Activated CD4-positive, alpha-beta T cell treated with anti-CD3 and anti-CD28 coated beads for 48 hours (primary cell): ENCODE measurements at regions not wholly inside any gene's neighbourhood (a gene's known extent, or its start where the extent isn't known, plus 50 kb on each side); places are given as distances from the start of the nearest gene placed in this dataset.
"Not testable (repeated sequence)": the region's sequence is repeated elsewhere in the genome, so short reads cannot be mapped to it uniquely, and the experiment has no call there.

Source experiments
- DNase-seq: peaks from one replicate; pipeline ENCODE4 v3.0.0-alpha.2; 2020

DNA sequence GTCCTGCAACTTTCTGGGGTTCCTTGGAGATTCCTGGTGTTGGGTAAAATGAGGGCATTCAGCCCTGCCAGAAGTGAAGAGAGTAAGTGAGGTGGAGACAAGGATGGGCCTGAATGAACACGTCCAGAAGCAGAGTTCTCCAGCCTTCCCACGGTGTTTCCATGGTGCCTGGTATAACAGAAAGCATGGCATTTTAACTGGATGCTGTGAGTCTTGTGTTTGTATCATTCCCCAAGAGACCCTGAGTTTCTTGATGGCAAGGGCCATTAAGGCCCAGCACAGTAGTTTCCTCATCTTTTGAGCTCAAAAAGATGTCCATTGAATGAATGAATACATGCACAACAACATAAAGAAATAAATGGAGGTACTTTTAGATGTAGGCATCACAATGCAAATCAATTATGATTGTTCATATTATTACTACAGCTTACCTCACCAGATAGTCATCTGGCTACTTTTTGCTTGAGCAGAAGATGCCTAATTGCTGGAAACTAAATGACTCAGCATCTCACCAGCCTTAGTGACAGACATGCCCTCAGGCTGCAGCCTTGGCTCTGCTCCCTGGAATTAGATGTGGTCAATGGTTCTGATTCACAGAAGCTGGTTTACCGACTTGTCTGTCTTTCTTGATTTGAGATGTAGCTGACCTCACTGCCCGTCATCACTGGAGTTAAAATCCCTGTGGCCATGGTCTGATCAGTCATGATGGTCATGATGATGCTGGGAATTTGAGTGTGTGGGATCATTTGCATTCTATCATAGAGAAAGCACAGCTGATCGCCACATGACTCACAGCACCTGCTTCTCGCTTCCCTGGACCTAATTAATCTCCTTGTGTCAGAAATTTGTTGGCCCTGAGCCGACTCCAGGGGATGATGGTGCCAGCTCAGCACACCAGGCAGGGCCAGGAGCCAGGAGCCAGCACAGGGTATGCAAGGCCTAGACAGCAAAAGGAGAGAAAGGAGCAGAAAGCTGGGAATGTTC is 83.9 kb downstream of the CXCL12 start:
- peak; percentile 12 for DNase-seq

DNA sequence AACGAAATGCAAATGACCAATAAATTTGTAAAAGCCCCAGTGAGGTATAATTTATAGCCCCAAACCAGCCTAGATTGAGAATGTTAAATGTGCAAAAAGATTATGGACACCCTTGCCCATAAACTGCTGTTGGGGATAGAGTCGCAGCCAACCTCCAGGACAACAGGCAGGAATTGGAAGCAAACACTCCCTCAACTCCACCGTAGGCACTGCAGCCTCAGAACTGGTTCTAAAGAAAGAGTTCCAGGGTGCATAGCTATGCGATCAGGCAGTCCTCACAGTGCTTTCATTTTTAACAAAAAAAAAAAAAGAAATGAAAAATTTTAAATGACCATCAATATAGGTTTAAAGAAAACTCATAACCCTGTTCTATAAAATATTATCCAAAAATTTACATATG is 86.2 kb downstream of the CXCL12 start:
- DNase-seq = no peak

DNA sequence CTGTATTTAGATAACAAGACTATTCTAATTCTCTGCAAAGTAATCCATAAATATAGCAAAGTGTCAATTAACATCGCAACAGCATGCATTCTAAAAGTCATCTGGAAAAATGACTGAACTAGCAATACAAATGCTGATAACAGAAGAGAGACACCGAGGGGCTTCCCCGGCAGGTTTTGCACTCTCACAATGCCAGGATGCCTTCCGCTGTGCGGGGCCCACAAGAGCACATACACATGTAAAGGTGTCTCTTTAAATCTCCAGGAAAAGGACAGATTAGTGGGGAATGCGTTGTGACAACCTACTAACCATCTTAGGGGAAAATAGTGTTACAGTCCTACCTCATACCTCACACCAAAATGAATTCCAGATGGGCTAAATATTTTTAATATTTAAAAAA is 86.9 kb downstream of the CXCL12 start:
- no peak for DNase-seq

DNA sequence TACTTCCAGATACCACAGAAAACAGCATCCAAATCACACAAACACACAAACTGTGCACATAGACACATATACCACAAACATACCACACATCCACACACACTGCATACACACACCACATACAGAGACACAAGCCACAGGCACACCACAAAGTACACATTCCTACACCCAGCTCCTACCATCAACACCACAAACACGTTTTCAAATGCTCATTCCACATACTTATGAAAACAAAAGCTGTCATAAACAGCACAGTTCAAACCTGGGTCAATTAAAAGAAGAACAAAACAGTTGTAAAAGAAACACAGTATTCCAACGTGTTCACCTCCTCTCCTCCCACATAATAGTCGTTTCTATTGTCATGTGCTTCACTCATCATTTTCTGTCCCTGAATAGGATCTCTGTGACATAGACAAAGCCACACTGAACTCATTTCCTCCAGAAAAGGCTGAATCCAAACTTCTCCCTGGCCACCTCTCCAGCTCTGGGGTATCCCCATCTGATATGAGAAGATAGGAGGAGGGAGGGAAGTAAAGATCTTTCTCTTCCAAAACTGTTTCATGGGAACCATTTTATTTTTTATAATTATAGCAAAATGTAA is 89.2 kb downstream of the CXCL12 start:
- DNase-seq = no peak

DNA sequence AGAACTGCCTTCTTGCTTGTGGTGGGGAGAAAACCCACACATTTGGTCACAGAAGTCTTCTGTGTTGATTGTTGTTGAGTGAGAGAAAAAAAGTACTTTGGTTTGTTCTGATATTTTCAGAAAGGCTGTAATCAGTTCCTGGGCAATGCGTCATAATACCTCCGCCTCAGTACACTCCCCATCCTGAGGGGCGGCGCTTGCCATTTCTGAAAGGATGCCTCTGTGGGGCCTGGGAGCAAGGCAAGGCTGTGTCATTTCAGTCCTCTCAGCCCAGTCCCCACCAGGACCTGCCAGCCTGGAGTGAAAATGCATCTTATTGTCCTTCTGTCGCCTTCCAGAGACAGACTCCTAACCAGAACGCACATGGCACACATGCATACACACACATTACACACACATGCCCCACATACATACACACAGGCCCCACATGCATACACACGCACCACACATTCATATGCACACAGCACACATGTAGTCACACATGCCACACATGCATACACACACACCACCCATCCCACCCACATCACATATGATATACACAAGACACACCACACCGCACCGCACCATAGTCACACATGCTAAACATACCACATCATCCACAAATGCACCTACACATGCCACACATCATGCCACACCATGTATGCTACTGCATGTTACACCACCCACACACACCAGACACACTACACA is 90.0 kb downstream of the CXCL12 start:
- DNase-seq = no peak

DNA sequence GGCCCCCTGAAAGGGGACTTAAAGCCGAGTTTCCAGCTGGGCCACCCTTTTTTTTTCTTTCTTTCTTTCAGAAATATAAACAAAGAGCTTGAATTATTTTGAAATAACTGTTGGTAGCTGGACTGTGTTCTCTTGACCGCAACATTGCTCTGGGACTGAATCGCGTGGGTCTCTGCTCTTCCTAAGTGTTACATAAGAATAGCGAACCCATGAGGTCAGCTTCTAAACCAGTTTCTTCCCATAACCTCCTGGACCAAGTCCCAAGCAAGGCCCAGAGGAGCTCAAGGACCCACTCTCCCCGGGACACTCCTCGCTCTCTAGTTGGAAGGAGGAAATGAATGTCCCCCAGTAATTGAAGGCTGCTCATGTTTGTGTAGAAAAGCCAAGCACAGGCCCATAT is 91.1 kb downstream of the CXCL12 start:
- DNase-seq = no peak

DNA sequence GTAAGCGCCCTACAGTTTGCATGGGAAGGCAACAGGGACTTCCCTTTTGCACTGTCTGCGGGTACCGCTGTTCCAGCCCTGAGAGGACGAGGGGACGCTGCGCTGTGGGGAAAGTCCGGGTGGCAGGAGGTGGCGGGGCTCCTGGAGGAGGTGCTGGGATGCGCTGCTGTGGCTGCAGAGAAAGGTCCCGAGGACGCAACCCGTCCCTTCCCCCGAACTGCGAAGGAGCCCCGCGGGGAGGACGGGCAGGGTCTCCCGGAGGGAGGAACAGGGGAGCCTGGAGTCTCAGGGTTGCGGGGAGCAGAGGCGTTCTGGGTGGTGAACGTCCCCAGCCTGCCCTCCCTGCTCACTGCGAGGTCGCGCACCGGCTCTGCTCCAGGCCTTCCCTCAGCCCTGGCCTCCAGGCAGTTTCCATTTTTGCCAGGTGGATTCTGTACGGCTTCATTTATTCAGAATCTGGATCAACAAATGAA is 91.6 kb downstream of the CXCL12 start:
- DNase-seq = no peak

DNA sequence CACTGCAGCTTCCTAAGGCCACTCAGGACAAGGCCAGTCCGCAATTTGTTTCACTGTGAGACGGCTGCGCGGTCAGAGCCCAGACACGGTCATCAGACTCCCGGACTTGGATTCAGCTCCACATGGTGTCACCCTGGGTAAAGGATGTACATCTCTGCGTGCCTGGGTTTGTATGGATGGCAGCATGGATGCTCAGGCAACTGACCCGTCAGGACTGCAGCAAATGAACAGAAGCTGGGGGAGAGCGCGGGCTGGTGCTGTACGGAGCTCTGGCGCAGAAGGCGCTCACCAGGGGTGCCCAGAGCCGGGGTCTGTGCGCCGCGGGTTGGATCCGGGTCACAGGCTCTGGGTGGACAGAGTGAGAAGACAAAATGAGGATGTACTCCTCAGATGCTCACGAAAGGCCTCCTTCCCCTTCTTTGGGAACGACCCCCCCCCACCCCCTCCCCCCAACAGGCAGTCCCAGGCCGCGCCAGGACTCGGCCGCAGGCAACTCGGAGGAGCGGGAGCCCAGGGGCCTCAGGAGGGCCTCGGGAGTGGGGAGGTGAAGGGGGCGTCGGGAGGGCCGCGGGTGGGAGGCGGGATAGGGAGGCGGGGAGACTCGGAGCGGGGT is 92.4 kb downstream of the CXCL12 start:
- no peak for DNase-seq

DNA sequence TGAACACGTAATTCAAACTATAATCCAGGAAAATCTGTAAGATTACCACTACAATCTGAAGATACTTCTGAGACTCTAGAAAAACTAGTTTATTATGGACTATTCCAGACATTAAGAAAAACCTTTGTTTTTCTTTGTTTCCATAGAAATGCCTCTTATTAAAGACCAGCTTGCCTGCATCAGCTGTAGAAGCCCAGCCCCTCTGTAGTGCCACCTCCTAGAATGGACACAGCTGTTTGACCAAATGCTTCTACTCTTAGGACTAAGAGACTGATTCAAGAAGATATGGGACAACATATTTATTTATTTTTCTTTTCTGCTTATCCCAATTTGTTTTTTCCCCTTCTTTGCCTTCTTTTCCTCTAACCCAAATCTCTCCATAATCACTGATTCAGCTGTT is 93.8 kb downstream of the CXCL12 start:
- DNase-seq = no peak

DNA sequence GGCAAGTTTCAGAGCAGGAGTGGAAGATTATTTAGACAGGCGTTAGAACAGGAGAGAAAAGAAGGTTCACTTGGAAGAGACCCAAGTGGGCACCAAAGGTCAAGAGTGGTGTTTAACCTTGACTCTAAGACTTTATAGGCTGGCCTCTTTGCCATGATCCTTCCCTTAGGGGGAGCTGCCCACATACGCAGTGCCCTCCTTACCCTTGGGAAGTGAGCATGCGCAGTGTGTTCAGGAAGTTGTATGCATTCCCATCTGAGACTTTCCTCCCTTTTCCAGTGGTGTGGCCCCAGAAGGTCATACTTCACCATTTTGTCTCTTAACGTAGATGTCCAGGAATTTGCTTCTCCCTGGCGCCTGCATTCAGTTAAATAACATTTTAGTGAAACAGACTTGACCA is 95.8 kb downstream of the CXCL12 start:
- no peak for DNase-seq

DNA sequence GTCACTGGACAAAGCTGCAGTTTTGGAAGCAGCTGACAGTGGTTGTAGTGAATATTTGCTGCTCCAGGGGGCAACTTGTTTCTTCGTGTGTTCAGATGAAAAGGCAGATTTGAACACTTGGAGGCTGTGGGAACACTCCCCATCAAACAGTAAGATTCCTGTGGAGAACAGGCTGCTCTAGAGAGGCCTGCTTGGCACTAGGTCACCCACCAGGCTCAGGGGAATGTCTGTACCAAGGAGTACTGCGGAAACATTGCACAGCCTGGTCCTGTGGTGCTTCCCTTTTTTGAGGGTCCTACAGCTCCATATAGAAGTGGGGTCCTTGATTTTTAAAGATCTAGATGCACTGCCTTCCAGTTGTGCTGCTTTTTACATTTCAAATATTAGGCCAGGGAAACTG is 97.5 kb downstream of the CXCL12 start:
- no peak for DNase-seq

DNA sequence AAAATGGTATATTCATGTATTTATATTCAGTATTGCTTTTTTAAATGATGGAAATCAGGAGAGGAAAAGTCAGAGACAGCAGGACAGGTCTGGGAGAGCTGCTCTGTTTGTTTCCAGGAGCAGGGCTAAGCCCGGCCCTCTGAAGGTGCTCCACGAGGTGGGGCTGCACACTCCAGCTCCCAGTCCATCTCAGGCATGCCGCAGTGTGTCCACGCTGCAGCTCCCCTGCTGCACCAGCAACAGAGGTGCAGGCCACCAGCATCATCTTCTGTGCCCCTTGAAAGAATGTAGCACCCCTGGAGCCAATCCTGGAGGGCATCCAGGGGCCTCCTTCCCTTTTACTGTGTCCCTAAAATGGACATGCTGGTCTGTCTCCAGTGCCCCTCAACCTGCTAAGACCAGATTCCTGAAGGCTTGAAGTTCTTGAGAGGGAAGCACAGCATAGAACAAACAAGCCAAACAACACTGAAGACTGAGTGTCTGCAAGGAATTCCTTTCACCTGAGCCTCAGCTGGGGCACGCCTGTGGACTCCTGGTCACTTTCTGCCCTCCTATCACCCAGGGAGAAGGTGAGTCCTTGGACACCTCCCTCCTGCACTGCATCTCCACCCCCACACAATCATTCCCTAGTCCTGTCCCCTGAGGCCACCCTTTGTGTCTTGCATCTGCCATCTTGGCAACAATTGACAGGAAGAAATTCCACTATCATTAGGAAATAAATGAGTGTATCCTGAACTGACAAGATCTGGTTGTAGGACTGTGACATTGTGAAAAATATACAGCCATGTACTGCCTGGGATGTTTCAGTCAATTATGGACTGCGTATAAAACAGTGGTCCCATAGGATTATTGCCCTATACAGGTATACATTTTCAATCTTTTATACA is 100.5 kb downstream of the CXCL12 start:
- no peak for DNase-seq

DNA sequence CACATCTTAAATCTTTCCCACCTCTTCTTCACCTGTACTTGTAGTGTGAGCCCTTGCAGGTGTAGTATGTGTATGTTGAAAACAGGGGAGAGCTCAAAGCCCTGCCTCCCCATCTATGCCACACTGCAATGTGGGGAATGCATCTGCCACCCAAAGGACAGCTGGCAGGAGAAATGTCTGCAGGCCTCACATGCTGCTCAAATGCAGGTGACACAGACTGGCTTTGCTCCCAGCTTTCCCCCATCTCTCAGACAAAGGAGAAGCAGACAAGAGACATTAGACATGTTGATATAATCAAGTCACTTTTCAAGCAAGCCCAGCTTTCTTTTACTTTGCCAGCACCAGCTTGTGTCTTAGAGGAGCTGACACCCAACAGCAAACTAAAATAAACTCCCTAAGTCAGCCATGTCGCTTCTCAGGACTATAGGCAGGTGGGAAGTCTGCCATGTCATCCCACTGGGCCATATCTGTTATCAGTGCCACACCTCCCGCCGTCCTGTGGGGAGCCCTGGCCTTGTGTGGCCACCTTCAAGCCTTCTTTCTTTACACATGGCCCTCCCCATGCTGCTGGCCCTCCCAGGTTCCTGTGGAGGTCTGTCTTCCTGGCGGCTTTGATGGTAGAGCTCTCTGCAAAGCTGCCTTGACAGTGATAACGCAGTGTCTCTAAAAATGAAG is 102.1 kb downstream of the CXCL12 start:
- DNase-seq = no peak

DNA sequence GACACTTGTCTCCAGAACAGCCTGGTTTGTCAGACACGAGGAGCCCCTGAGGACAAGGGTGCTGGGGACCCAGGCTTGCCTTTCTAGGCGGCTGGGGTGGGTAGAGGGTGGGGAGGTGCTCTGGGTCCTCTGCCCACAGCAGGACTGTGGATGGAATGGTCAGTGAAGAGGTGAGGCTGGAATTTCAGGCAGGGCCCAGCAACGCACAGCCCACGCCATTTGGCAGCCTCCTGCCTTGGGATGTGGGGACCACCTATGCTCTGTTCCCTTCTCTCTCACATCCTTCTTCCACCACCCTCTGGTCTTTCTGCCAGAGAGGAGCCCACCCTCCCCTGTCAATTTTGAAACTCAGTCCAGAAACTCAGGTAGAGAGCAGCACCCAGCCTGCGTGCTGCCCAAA is 103.2 kb downstream of the CXCL12 start:
- no peak for DNase-seq

DNA sequence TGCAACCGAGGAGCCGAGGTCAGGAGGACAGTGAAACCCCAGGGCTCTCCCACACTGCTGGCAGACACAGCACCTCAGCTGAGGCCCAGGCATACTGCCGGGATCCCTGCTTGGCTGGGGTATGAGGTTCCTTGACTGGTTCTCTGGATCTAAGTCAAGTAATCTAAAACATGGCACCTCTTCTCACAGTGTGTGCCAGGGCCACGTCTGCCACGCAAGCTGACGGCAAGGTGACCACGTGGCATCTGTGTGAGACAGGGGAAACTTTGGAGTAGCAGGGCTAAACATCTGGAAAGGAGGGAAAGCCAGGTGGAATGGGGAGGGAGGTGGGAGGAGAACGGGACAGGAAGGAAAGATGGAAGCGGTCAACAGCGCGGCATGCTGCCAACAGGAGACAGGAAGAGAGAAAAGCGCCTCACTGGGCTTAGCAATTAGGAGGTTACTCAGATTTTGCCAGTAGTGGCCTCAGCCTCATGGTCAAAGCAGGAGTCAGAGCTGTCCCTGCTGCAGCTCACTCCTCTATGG is 103.7 kb downstream of the CXCL12 start:
- no peak for DNase-seq

DNA sequence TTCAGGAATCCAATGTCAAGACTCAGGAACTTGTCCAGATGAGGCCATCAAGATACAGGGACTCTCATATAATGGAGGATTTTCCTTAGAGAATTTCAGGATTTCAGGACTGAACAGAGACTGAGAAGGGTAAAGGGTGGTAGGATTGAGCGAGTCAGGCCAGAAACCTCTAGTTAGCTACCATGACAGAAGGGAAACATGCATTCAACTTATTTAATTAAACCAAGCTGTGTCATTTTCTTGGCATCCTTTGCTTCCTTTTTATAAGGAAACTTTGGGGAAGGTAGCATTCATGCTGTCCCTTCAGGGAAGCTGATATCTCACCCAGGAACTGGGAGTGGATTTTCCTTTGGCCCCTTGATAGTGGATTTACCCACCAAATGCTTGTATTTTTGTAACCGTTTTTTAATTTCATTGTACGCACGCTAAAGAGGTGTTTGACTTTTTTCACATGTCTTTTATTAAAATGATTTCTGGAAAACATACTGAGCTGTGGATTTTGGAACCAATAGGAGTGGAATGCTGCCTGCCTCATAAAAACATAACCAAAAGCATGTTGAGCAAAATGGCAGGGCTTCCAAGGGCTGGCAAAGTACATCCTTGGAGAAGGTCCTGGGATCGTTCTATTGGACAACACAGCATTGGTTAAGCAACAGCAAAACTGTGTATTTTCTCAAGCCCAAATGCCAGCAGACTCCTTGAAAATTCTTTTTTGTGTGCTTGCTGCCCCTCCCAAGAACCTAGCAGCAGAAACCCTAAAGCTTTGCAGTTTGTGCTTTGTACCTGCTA is 104.5 kb downstream of the CXCL12 start:
- no peak for DNase-seq

DNA sequence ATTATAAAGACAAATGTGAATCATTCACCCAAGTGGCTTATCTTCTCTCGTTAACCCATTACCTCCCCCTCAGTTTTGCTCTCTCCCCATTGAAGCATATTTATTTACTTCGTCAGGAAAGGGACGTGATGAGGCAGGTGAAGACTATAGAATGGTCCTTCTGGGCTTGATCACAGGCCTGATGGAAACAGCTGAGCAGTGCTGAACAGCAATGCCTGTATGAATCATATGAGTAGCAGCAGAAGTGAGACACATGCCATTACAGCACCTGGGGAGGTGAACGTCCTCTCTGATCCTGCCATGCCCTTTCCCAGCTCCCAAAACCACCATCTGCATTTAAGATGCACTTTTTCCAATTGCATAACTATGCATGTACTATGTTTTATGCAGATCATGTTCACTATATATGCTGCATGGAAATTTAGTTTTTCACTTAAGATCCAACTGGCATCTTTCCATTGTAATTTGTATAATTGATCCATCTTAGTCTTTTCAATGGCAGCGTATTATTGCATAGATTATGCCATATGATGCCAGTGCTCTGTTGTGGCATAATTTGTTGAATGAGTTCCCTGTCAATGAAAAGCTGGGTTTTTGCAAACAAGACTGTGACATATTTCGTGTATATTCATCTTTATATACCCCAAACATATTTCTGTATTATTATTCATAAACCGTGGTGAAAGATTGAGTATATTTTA is 105.3 kb downstream of the CXCL12 start:
- DNase-seq = no peak

DNA sequence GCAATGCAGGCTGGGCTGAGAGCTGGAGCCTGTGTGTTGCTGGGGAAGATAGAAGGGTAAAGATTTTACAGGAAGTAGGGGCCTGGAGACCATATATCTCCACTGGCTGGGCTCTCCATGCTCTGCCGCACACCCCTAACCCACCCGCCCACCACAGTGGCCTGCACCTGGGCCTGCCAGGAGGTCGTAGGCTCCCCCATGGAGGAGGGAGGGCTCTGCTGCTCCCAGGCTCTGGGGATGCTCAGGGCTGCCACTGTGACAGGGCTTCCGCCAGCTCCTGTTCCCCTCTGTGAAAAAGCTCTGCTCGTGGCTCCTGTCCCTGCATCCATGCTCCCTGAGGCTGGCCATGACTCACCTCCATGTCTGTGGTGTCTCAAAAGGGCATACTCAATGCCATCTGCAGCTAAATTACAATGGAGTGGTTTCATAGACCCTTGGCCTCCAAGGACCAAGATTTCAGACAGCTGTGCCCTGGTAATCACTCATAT is 106.0 kb downstream of the CXCL12 start:
- DNase-seq = no peak

DNA sequence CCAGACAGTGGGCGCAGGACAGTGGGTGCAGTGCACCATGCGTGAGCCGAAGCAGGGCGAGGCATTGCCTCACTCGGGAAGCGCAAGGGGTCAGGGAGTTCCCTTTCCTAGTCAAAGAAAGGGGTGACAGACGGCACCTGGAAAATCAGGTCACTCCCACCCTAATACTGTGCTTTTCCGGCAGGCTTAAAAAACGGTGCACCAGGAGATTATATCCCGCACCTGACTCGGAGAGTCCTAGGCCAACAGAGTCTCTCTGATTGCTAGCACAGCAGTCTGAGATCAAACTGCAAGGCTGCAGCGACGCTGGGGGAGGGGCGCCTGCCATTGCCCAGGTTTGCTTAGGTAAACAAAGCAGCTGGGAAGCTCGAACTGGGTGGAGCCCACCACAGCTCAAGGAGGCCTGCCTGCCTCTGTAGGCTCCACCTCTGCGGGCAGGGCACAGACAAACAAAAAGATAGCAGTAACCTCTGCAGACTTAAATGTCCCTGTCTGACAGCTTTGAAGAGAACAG is 116.4 kb downstream of the CXCL12 start:
- not testable (repeated sequence) for DNase-seq
